ENCODE measurements at regions not wholly inside any gene's neighbourhood (a gene's known extent, or its start where the extent isn't known, plus 50 kb on each side); places are given as distances from the start of the nearest gene placed in this dataset.

DNA sequence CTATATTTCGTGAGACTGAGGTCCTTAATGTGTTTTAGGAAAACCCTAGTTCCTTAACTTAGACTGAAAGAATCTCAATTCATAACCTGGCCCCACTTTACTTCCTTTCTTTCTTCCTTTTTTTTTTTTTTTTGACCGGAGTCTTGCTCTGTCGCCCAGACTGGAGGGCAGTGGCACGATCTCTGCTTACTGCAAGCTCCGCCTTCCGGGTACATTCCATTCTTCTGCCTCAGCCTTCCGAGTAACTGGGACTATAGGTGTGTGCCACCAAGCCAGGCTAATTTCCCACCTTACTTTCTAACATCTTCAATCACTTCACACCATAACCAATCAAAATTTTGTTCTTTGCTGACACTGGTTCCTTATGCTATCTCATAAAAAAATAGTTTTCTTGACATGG lies 2097.0 kb downstream of the PCDH9 start:
- Histone ChIP-seq H3K36me3 (replicated peaks; ENCODE audit: low read depth, low read length) (no peaks in the 10 kb centered on the region), H2AFZ (ENCODE audit: low read depth, low read length) (no peak overlapping the region), H3K4me3 (ENCODE audit: low read length) (no peak overlapping the region), H3K27me3 (ENCODE audit: low read depth, low read length) (no peaks in the 10 kb centered on the region), H3K9ac (ENCODE audit: low read length) (no peak overlapping the region), H3K79me2 (ENCODE audit: low read length) (no peaks in the 10 kb centered on the region), H3K4me1 (ENCODE audit: low read length) (no peaks in the 10 kb centered on the region), H3K4me2 (ENCODE audit: low read length) (no peak overlapping the region), H4K20me1 (ENCODE audit: insufficient read depth, low read length) (no peaks in the 10 kb centered on the region), H3K9me3 (ENCODE audit: insufficient read depth, low read length) (no peaks in the 10 kb centered on the region), H3K27ac (ENCODE audit: low read length) (no peak overlapping the region)
- TF ChIP-seq EZH2phosphoT487 (IDR thresholded peaks at IDR 0.05; ENCODE audit: low read depth) (no peak), CTCF (IDR thresholded peaks at IDR 0.05; ENCODE audit: low read depth, low read length) (no peak)

DNA sequence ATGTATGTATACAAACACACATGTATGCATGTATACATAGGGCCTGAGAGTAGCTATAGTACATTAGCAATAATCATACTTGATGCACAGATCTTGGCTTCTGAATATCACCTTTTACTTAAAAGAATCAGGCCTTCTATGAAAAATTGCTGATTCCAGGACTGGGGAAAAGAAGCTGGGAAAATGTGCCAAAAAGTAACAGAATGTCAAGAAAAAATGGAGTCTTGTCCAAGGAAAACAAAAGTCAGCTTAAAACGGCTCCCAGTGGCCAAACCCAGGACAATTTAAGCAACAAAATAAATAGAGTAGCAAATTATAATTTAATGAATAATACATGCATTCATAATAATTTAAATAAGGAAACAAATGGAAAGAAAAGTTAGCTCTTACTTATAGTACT lies 2104.9 kb downstream of the PCDH9 start:
- TF ChIP-seq CTCF (IDR thresholded peaks at IDR 0.05; ENCODE audit: low read depth, low read length): no peak
- TF ChIP-seq EZH2phosphoT487 (IDR thresholded peaks at IDR 0.05; ENCODE audit: low read depth): no peak
- Histone ChIP-seq H3K4me2 (ENCODE audit: low read length) (no peak overlapping the region), H2AFZ (ENCODE audit: low read depth, low read length) (no peak overlapping the region)

DNA sequence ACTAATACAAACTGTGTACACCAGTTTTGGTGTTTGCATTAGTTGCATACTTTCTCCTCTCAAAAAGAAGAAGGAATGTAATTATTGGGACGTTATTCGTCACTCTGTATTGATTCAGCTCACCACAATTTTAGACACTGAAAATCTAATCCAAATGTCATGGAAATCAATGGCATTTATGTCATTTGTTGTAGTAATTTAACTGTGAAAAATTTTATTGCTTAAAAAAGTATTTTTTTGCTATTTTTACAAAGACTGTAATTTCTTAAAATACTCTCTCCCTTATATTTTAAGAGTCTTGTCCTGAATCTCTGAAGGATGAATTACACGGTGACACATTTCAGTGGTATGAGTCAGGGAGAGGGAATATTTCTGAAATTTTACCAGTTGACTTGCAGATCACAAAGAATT lies 2117.6 kb downstream of the PCDH9 start:
- Histone ChIP-seq H3K36me3 (replicated peaks; ENCODE audit: low read depth, low read length) (no peaks in the 10 kb centered on the region), H3K4me1 (ENCODE audit: low read length) (no peaks in the 10 kb centered on the region), H3K9ac (ENCODE audit: low read length) (no peak overlapping the region), H3K27ac (ENCODE audit: low read length) (no peak overlapping the region), H2AFZ (ENCODE audit: low read depth, low read length) (no peak overlapping the region), H3K79me2 (ENCODE audit: low read length) (no peaks in the 10 kb centered on the region), H3K27me3 (ENCODE audit: low read depth, low read length) (no peaks in the 10 kb centered on the region), H3K4me3 (ENCODE audit: low read length) (no peak overlapping the region), H3K4me2 (ENCODE audit: low read length) (no peak overlapping the region), H4K20me1 (ENCODE audit: insufficient read depth, low read length) (no peaks in the 10 kb centered on the region), H3K9me3 (ENCODE audit: insufficient read depth, low read length) (no peaks in the 10 kb centered on the region)
- TF ChIP-seq CTCF (IDR thresholded peaks at IDR 0.05; ENCODE audit: low read depth, low read length): no peak
- TF ChIP-seq EZH2phosphoT487 (IDR thresholded peaks at IDR 0.05; ENCODE audit: low read depth): no peak

More for the DNA sequence above, 2104.9 kb downstream of the PCDH9 start:
- no peak overlapping the region for H3K27ac ChIP-seq (ENCODE audit: low read length)
- no peaks in the 10 kb centered on the region for H3K9me3 ChIP-seq (ENCODE audit: insufficient read depth, low read length)
- no peaks in the 10 kb centered on the region for H3K27me3 ChIP-seq (ENCODE audit: low read depth, low read length)
- no peaks in the 10 kb centered on the region for H4K20me1 ChIP-seq (ENCODE audit: insufficient read depth, low read length)
- no peak overlapping the region for H3K4me3 ChIP-seq (ENCODE audit: low read length)
- H3K9ac ChIP-seq (ENCODE audit: low read length): no peak overlapping the region
- no peaks in the 10 kb centered on the region for H3K79me2 ChIP-seq (ENCODE audit: low read length)
- H3K4me1 ChIP-seq (ENCODE audit: low read length): no peaks in the 10 kb centered on the region
- H3K36me3 ChIP-seq (replicated peaks; ENCODE audit: low read depth, low read length): no peaks in the 10 kb centered on the region

- no peak overlapping the region for H3K4me2 ChIP-seq (ENCODE audit: low read length)
These were observed 2118.0 kb downstream of the PCDH9 start for GRCh38 chr13:65112123-65112522.

More at GRCh38 chr13:65112123-65112522, 2118.0 kb downstream of the PCDH9 start:
- no peaks in the 10 kb centered on the region for H4K20me1 ChIP-seq (ENCODE audit: insufficient read depth, low read length)
- no peak overlapping the region for H2AFZ ChIP-seq (ENCODE audit: low read depth, low read length)
- no peaks in the 10 kb centered on the region for H3K9me3 ChIP-seq (ENCODE audit: insufficient read depth, low read length)
- no peak for TF ChIP-seq CTCF (IDR thresholded peaks at IDR 0.05; ENCODE audit: low read depth, low read length)
- no peak for TF ChIP-seq EZH2phosphoT487 (IDR thresholded peaks at IDR 0.05; ENCODE audit: low read depth)
- no peak overlapping the region for H3K9ac ChIP-seq (ENCODE audit: low read length)
- H3K4me1 ChIP-seq (ENCODE audit: low read length): no peaks in the 10 kb centered on the region
- no peaks in the 10 kb centered on the region for H3K79me2 ChIP-seq (ENCODE audit: low read length)
- H3K4me3 ChIP-seq (ENCODE audit: low read length): no peak overlapping the region
- no peaks in the 10 kb centered on the region for H3K36me3 ChIP-seq (replicated peaks; ENCODE audit: low read depth, low read length)
- H3K27ac ChIP-seq (ENCODE audit: low read length): no peak overlapping the region
- H3K27me3 ChIP-seq (ENCODE audit: low read depth, low read length): no peaks in the 10 kb centered on the region
